Activated CD4-positive, alpha-beta T cell treated with anti-CD3 and anti-CD28 coated beads, Interleukin-2, Interleukin-6, amounts not matched to agents 100 ng/mL and 50 ng/mL, durations not matched to agents 16 hours and 8 hours (primary cell): ENCODE measurements at regions not wholly inside any gene's neighbourhood (a gene's known extent, or its start where the extent isn't known, plus 50 kb on each side); places are given as distances from the start of the nearest gene placed in this dataset.
"Not testable (repeated sequence)": the region's sequence is repeated elsewhere in the genome, so short reads cannot be mapped to it uniquely, and the experiment has no call there.

Experiments used
- DNase-seq: peaks from one replicate; pipeline ENCODE4 v3.0.0-alpha.2; 2020

DNA sequence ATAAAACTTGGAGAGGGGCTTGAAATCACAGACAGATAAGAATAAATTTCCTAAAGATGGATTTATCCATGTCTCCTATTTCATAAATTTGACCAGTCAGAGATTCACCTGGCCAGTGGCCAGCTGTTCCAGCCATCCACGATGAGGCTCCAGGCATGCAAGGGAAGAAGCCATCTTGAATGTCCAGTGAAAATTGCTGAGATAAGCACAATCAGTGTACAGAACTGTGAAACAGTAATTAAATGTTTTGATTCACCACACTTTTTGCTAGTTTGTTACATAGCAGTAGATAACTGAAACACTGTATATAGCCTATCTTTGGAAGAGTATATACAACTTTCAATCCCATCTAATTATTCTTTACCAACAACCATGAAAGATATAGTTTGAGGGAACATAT lies 163.5 kb downstream of the HINT1 start:
- no peak for DNase-seq

DNA sequence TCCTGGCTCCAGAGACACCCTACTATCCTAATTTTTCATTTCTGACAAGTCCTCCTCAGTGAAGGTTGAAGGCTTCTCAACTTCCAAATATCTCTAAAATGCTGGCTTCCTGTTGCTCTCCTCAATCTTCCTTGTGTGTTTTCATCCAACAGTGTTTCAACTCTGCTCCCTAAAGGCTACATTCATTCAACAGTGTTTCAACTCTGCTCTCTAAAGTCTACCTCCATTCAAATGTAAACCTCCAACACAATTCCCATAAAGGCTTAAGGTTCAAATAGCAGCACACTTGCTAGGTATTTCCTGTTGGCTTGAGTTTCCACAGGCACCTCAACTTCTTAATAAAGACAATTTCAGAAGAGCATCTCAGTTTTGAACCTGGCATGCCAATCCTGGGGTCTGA lies 164.8 kb downstream of the HINT1 start:
- DNase-seq = no peak

DNA sequence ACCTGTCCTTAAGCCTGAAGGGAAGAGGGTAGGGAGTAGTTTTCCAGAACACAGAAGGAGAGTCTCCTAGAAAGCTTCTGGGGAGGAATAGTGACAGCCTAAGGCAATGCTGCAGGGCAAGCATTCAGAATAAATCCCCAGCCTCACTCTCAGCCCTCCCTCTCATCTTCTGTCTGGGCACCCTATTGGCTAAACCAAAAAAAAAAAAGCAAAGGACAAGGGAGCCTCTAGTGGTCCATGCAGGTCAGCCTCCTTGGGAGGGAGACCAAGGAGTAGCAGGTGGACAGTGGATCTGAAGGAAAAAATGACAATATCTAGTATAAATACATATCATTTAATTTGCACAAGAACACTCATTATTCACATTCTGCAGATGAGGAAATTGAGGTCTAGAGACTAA lies 168.3 kb downstream of the HINT1 start:
- not testable (repeated sequence) for DNase-seq

DNA sequence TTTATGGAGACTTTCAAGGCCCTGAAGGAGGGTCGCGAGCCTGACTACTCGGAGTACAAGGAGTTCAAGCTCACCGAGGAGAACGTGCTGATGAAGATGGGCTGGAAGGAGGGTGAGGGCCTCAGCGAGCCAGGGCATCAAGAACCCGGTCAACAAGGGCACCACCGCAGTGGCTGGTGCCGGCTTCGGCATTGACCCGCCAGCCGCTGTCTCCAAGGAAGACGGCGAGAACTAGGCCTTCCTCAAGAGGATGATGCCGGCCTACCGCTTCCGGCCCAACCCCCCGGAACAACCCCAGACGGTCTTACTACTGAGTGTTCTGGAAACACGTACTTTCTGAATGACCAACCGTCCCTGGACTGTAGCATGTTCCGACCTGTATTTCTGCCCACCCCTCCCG lies 169.2 kb downstream of the HINT1 start:
- DNase-seq = no peak

DNA sequence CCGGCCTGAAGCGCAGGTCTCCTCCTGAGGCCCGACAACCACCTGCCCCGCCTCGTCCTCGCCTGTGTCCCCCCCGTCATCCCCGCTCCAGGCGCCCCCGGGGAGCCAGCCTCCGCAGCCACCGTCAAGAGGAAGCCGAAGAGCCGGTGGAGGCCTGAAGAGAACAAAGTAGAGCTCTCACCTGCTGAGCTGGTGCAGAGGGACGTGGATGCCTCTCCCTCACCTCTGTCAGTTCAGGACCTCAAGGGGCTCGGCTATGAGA lies 169.9 kb downstream of the HINT1 start:
- DNase-seq = no peak

DNA sequence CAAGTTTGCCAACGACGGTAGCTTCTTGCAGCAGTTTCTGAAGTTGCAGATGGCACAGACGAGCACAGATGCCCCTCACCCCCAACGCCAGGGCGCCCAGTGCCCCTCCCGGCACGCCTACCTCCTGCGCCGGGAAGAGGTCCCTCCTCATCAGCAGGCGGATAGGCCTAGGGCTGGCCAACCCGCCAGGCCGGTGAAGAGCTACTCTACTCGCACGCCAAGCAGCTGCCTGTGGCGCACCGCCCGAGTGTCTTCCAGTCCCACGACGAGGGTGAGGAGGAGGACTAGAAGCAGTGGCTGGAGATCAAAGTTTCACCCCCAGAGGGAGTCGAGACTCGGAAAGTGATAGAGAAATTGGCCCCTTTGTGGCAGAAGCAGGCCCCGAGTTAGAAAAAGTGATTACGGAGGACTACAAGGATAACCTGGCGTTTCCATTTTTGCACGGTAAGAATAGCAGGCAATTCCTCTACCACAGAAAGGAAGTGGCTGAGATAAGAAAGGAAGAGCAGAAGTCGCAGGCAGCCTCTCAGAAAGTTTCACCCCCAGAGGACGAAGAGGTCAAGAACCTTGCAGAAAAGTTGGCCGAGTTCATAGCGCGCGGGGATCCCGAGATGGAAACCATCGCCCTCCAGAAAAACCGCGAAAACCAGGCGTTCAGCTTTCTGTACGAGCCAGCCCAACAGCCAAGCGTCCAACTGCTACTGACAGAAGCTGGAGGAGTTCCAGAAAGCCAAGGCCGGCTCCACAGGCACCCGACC lies 170.4 kb downstream of the HINT1 start:
- no peak for DNase-seq

DNA sequence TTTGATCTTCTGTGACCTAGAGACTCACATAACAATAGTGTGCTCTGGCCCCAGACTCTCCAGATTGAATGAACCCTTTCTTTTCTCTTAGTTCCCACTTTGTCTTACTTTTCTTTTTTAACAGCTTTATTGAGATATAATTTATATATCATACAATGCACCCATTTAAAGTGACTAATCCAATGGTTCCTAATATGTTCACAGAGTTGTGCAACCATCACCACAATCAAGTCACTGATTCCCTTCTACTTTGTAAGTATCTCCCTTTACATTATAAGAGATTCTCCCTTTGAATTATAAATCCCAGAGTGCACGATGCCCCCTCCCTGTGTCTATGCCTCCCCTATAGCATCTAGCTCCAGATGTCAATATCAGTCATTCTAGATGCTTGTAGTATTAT lies 172.4 kb downstream of the HINT1 start:
- DNase-seq = no peak

DNA sequence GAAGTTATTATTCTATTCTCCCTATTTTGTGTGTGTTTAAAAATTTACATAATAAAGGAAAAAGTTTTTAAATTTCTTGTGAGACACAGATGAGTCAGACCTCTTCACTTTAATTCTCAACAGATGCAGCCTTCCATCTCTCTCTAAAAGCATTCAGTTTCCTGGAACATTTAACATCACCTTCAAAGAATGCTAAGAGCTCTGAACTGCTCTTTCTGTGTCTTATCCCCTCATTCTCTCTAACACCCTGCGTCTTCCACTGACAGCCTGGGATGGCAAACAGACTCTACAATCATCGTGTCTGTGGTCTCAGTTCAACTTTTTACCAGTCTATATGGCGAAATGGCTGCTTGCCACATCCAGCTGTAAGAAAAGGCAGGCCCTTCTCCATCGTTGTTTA lies 173.0 kb downstream of the HINT1 start:
- DNase-seq = no peak

DNA sequence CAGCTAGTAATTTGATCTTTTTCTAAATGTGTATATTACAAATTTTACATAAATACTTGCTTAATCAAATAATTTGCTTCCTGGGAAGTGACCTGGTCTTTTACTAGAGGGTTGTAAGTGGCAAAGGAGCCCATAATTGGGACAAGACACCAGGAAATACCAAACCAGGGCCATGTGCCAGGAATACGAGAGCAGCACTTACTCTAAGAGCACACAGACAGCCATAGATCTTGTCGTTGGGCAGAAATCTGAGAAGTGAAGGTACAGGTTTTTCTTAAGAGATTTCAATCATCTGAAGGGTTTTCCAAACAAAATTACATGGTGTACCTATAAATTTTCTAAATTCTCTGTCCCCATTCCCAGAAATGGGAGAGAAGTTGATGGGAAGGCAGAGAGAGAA lies 179.3 kb downstream of the HINT1 start:
- no peak for DNase-seq

DNA sequence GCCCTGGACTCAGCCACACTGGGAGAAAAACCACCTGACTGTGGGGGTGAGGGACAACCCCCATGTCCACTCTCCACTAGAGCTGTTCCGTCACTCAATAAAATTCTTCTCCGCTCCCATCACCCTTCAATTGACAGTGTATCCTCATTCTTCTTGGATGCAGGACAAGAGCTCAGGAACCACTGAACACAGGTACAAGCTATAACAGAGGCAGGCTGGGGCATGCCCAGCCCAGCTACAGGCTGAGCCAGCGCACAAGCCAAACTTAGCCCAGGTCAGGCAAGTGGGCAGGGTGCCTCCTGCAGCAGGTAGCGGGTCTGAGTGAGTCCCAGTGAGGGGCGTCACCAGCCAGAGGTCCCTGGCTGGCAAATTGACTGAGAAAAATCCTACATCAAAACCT lies 183.4 kb downstream of the HINT1 start:
- DNase-seq = no peak

DNA sequence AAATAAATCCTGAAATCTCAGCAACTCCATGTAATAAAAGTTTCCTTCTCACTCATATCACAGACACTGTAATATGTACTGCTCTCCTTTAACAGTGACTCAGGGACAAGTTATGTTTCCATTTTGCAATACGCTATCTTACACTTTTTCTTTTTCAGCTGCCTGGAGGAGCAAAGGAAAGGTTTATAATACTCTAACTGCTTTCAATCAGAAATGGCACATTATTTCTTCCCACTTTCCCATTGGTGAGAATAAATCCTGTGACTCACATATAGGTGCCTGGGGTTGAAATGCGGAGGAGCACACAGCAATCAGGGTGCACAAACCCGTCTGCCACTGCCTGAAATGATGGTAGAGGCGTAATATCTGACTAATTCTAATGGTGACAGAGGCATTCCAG lies 186.6 kb downstream of the HINT1 start:
- no peak for DNase-seq

DNA sequence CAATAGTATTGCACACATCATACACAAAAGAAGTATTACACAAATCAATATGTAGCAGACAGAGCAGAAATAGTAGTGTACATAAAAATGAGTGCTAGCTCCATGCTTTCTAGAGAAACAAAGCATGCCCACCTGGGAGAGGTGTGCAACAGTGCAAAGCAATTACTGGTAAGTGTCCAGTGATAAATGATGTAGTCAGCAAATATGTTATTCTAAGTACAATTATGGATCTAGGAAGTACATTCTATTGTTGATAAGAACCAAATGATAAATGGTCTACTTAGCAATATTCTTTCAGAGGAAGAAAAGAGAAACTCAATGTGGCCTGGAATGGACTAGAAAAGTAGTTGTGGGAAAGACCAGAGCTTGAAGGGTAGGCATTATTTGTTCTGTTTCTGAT lies 188.6 kb downstream of the HINT1 start:
- no peak for DNase-seq

DNA sequence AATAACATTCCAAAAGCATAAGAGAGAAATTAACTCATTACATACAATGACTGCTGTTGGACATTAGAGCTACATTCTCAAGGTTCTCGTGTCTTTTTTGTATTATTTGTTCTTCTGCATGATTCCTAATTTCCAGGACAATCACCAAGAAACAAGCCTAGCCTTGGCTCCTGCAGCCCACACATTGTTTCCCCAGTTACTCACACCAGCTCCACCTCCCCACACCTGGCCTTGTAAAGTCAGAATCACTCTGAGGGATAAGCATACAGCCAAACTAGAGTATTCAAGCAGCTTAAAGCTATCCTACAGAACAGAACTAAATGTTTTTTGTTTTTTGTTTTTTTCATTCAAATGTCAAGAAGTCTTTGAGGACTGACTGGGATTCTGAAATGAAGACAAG lies 189.2 kb downstream of the HINT1 start:
- no peak for DNase-seq

DNA sequence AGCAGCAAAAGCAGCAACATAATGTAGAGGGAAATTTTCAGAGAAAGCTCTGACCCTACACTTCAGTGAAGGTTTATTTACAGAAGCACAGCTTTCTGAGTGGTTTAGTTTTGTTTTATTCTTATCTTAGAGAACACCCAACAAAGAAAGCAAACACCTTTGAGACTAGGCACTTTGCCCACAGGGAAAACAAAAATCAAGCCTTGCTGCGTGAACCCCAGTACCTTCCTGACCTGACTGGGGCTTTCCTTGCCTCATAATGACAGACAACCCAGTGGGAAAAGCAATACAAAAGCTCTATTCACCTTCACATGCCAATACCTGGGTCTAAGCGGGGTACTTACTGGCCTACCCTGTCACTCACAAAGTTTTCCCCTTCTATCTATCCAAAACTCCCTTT lies 189.8 kb downstream of the HINT1 start:
- DNase-seq = no peak

DNA sequence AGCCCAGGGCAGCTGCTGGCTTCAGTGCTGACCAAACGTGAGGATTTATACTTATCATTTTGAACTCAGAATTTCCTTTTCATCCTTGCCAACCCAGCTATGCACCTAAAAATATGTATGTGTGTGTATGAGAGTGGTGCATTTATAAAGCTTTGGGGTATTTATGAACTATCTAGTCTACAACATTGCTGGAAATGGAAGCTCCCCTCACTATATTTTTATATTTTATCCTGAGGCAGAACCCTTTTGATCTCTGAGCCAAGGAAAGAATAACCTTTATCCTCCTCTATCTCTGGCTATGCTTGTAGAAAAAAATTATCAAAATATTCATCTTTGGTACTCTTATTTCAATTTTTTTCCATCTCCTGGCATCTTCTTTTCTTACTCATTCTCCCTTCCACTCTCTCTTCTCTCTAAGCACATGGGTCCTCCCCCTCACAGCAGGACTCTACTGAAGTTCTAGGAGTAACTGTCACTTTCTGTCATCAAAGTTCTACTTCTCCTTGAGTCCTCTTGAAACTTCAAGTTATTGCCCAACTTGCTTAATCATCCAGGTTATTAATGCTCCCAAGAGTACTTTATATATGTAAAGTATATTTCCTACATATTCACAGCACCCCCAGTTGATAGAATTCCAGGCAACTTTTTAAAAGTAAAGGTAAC lies 190.9 kb downstream of the HINT1 start:
- no peak for DNase-seq

DNA sequence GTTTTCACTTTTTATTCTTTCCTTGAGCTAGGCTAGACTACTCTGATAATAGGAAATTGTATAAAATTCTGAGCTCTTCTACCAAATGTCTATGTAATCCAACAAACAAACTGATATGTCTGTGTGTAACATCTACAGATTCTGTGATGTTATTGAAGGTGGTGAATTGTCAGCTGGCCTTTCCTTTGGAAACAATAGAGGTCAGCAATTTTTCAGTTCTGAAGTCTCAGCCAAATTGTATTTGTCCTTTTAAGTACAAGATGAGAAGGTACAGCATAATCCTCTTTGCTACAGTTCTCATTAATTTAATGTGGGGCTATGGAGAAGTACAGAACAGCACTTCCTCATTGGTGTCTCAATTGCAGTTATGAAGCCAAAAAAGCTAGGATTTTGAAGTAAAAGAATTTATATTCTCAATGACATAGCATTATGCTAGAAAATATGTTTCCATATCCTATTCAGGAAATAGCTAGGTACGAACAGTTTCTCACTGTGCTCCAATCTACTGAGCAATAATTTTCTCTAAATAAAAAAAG lies 198.0 kb downstream of the HINT1 start:
- no peak for DNase-seq

DNA sequence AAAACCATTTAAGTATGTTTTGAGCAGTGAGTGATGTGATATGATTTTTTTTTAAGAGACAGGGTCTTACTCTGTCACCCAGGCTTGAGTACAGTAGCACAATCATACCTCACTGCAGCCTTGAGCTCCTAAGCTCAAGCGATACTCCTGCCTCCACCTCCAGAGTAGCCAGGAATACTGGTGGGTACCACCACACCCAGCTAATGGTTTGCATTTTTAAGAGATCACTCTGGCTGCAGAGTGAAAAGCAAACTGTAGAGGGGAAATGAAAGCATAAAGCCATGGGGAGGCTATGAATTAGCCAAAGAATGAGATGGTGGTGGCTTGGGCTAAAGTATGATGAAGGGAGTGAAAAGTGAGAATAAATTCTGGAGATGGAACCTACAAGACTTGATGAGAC lies 199.1 kb downstream of the HINT1 start:
- no peak for DNase-seq

DNA sequence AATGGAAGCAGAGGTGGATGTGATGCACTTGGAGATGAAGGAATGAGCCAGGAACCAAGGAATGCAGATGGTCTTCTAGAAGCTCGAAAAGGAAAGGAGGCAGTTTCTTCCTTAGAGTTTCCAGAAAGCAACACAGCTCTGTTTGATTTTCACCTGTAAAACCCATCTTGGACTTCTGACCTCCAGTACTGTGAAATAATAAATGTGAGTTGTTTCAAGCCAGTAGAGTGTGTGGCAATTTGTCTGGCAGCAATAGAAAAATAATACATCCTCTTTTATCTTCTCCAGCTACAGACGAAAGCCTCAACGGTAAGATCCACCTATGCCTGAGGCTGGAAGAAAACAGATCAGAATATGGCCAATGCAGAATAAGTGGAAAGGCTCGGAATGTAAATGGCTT lies 199.7 kb downstream of the HINT1 start:
- no peak for DNase-seq

DNA sequence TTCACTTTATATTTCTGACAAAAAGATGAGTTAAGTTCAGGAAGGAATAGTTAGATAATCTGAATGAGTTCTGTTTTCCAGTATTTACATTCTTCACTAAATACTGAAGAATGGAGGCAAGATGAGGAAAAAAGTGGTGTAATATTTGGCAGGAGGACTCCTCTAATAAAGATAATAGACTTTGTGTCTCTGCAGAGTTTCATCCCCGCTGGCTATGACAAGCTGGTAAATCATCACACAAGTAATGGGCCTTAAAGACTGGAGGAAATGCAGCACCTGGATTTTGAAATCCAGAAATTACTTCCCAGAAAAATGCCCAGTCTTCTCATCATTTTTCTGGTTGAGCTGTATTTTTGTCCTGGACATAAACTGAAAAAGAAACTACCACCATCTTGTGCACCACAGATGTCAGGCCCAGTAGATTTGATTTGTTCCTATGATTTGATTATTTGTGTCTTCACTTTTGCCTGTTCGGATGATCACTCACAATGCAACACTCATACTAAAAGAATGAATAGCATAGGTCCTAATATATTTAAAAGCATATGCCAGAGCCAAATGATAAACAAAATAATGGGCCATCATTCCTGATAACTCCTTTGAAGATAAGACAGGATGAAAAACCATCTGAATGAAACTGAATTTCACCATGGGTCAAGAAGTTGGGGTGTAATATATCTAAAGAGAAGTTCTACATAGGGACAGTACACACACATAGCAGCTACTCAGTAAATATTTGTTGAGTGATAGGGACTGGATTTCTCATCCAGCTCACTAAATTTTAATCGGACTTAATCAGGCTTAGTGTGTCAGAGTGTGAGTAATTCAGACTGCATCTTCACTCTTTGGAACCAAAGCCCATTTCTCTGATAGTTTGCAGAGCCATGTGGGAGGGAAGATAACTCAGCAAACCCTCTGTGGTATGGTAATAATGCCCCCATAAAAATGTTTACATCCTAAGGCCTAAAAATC lies 200.5 kb downstream of the HINT1 start:
- DNase-seq = no peak

DNA sequence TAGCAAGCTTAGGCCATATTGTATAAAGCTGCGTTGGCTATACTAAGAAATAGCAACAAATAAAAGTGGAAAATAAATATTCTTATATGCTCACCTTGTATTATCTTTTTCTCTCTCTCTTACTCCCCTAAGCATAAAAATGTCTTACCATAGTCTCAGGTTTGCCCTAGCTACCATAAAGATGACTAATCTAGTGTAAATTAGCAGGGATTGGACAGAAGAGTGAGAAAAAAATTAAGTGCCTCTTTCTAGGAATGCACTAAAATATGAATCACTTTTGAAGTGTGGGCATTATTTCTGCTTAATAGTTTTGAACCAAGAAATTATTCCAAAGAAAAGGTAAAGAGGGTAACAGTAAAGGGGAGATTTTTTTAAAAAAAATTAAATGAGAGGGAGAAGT lies 201.3 kb downstream of the HINT1 start:
- DNase-seq = no peak

DNA sequence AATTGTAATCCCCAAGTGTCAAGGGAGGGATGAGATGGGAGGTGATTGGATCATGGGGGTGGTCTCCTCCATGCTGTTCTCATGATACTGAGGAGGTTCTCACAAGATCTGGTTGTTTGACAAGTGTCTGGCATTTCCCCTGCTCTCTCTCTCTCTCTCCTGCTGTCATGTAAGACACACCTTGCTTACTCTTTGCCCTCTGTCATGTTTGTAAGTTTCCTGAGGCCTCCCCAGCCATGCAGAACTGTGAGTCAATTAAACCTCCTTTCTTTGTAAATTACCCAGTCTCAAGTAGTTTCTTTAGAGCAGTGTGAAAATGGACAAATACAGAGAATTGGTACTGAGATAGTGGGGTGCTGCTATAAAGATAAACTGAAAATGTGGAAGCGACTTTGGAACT lies 207.9 kb downstream of the HINT1 start:
- no peak for DNase-seq

DNA sequence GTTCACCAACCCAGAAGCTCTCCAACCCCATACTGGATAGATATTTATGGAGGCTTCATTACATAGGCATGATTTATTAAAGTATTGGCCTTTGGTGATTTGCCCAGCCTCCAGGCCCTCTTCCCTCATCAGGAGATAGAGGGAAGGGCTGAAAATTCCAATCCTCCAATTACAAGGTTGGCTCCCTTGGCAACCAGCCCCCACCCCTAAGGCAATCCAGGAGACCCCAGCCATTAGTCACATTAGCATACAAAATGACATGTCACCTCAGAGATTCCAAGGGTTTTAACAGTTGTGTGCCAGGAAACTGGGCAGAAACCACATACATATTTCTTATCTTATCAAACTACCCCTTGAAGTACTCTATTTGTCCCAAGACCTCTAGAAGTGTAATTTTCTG lies 210.0 kb downstream of the HINT1 start:
- no peak for DNase-seq

DNA sequence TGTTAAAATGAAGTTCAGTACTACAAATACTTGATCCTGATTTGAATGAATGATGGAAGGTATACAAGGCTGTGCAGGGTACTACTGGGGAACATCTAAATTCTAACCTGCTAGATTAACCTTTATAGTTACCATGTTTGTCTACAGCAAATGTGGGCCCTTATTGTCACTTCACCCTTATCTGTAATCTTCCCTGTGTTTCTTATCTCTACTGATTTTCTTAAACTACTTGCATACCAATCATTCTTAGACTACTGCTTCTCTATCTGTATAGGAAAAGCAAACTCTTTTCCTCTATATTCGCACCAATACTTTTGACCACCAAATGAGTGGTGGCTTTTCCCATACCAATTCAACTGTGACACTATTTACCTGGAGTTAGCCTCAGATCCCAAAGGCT lies 210.7 kb downstream of the HINT1 start:
- DNase-seq = no peak

DNA sequence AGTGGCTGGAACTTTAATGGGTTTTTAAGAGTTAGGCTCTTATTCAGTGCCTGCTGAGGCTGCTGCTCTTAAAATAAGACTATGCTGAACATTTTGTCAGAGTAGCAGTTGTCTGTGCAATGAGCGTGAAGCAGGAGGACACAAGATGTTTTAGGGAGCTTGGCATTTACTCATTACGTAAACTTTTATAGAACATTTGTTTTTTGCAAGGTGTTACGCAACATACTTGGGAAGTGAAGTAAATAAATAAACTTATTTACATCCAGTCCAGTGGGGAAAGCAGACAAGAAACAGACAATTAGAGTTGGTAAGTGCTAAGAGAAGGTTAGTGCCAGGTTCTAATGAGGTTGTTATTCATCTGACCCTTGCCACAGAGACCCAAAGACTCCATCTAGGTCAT lies 226.0 kb downstream of the HINT1 start:
- DNase-seq = no peak
